ENCODE measurements at regions not wholly inside any gene's neighbourhood (a gene's known extent, or its start where the extent isn't known, plus 50 kb on each side); places are given as distances from the start of the nearest gene placed in this dataset.
A peak's percentile ranks its signal among the peaks of the same experiment; 100 is the strongest.
"Not testable (repeated sequence)": the region's sequence is repeated elsewhere in the genome, so short reads cannot be mapped to it uniquely, and the experiment has no call there.

DNA sequence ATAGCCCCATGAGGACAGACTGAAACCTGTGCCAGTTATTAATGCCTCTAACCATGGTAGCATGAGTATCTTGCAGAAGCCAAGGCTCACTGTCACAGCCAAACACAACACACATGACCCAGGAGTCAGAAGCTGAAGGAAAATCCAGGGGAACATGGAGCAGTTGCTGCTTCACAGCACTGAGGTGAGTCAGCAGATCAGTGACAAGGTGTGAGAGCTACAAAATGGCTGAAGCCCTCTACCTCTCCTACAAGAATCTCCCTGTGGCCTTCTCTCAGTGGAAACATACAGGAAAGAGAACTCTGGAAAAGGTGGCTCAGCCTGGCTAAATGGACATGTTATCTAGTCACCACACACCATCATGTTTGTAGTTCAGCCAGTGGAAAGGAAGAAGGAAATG, 93.5 kb downstream of the NAB1 start:
- DNase-seq (ENCODE audit: low read depth in 2 of 2), result no peak

GRCh38 chr2:190744041-190744440, 95.2 kb downstream of the NAB1 start:
- DNase-seq (ENCODE audit: low read depth in 2 of 2), result no peak

- no peak for DNase-seq (ENCODE audit: low read depth in 2 of 2)
Measured at GRCh38 chr2:190746971-190747761, 98.3 kb downstream of the NAB1 start.

DNA sequence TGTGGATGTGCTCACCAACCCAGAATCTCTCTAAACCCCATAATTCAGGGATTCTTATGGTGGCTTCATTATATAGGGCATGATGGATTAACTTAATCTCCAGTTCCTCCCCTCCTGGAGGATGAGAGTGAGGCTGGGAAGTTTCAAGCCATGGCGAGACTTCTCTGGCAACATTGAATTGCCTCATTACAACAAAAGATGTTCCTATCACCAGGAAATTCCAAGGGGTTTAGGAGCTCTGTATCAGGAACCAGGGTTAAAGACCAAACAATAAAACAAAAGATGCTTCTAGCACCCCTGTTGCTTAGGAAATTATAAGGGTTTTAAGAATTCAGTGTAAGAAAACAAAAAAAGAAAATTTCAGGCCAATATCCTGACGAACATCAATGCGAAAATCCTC, 100.1 kb downstream of the NAB1 start:
- no peak for DNase-seq (ENCODE audit: low read depth in 2 of 2)

GRCh38 chr2:190755772-190756415, 107.0 kb downstream of the NAB1 start:
- no peak for DNase-seq (ENCODE audit: low read depth in 2 of 2)

DNA sequence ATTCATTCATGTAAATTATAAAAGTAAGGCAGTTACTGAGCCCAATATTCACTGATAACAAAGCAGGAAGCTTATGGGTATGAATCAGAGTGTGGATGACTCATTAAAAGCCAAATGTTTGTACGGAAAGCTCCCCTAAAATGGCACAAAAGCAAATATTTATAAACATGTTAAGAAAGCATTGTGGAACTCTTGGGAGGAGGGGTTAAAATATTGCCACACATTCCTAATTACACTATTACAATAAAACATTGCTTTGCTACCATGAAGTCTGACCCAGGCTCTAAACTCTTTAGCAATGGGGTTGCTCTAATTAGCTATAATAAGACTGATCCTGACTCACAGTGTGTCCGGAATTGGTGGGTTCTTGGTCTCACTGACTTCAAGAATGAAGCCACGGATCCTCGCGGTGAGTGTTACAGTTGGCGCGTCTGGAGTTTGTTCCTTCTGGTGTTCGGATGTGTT, 110.9 kb downstream of the NAB1 start:
- DNase-seq (ENCODE audit: low read depth in 2 of 2), result no peak

- not testable (repeated sequence) for DNase-seq (ENCODE audit: low read depth in 2 of 2)
Measured at GRCh38 chr2:190760353-190761150, 111.7 kb downstream of the NAB1 start.

DNA sequence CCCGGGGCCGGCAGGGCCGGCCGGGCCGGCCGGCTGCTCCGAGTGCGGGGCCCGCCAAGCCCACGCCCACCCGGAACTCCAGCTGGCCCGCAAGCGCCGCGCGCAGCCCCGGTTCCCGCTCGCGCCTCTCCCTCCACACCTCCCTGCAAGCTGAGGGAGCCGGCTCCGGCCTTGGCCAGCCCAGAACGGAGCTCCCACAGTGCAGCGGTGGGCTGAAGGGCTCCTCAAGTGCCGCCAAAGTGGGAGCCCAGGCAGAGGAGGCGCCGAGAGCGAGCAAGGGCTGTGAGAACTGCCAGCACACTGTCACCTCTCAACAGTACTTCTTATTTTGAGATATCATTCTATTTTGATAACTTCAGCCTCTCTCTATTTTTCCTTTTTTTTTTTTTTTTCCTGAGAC, 112.3 kb downstream of the NAB1 start:
- not testable (repeated sequence) for DNase-seq (ENCODE audit: low read depth in 2 of 2)

- DNase-seq (ENCODE audit: low read depth in 2 of 2), result no peak
Measured at GRCh38 chr2:190762566-190762965, 113.7 kb downstream of the NAB1 start.

DNA sequence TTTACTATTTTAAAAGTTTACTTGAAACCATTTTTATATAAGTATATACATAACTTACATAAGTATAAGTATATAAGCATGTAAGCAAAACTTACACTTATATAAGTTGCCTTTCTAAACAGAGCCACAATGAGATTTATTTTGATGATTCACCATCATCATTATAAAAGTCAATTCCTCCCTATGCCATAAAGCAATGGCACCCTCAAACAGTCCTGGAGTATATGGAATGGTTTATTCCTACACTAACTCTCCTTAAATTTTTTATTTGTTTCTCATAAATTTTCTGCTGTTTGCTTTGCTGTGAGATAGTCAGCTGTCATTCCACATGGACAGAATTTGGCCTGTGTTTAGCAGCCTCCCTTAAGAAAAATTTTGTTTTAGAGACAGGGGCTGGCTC, 114.2 kb downstream of the NAB1 start:
- DNase-seq (ENCODE audit: low read depth in 2 of 2), result no peak

DNA sequence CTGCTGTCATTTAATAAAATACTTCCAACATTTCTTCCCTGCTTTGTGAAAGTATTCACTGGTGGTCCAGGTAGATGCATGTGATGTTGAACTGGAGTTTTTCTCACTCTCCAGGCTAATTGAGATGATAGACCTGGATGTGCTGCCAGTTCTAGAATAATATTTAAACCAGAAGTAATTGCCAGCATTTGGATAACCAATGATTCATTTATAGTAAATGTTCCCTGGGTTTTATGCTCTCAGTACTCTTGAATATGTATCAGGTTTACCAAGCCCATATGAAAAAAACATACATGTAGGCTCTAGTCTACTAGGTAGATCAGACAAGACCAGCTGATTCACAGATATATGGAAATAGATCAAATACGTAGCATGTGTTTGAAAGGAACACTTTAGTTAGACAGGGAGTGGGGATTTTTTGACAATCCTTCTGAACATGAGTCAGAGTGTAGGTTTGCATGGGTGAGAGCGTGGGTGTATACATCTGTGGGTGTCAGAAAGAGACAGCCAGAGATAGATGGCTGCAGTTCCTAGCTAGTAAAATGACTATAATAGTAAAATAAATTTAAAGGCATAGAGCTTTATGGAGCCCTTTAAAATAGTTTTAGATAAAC, 115.1 kb downstream of the NAB1 start:
- no peak for DNase-seq (ENCODE audit: low read depth in 2 of 2)

GRCh38 chr2:190765386-190766173, 115.0 kb upstream of the GLS start:
- DNase-seq (ENCODE audit: low read depth in 2 of 2), result no peak

- DNase-seq (ENCODE audit: low read depth in 2 of 2), result no peak
Measured at GRCh38 chr2:190766174-190766572, 114.4 kb upstream of the GLS start.

- DNase-seq (ENCODE audit: low read depth in 2 of 2), result no peak
Measured at GRCh38 chr2:190766595-190766994, 114.0 kb upstream of the GLS start.

DNA sequence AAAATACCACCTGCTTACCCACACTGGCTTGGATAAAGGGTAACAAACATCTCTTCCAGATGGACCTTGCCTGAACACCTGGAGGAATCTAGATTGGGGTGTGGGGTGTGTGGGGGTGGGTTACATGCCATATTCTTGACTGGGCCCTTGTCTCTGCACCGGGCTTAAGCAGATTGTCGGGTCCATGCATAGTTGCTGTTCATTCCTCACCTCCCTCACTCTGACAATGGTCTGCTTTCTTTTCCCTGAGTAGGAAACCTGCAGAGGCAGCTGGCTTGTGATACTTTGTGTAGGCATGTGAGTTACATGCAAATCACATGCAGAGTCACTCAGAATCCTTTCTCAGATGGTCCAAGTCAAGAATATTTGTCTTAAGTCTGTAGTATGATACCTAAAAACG, 112.8 kb upstream of the GLS start:
- DNase-seq (ENCODE audit: low read depth in 2 of 2), result no peak

GRCh38 chr2:190769258-190769657, 111.4 kb upstream of the GLS start:
- DNase-seq (ENCODE audit: low read depth in 2 of 2), result no peak

- DNase-seq (ENCODE audit: low read depth in 2 of 2), result no peak
Measured at GRCh38 chr2:190771726-190772125, 108.9 kb upstream of the GLS start.

DNA sequence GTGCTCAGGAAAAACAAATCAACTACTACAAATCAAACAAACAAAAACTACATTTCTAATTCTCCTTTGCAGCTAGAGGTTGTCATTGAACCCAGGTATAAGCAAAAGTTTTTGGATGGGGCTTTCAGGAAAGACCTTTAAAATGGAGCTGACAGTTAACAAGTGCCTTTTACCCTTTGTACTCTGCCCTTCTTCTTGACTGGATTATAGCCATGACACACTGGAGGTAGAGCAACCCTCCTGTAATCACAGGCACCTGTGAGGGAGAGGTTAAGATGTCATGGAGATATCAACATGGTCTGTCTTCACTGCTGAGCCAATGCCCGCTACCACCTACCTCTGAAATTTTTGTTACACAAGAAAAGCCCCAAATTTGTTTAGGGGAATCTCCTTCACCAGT, 100.0 kb upstream of the GLS start:
- no peak for DNase-seq (ENCODE audit: low read depth in 2 of 2)

GRCh38 chr2:190781604-190782198, 98.9 kb upstream of the GLS start:
- peak; percentile 23 to 34 for DNase-seq (ENCODE audit: low read depth in 2 of 2)

GRCh38 chr2:190782264-190782663, 98.4 kb upstream of the GLS start:
- no peak for DNase-seq (ENCODE audit: low read depth in 2 of 2)
